Keratinocyte (primary cell): ENCODE measurements at regions not wholly inside any gene's neighbourhood (a gene's known extent, or its start where the extent isn't known, plus 50 kb on each side); places are given as distances from the start of the nearest gene placed in this dataset.

Source experiments
- CTCF ChIP-seq, 3 experiments: IDR thresholded peaks in 1 of 3; conservative IDR thresholded peaks in 1 of 3; optimal IDR thresholded peaks in 1 of 3; 2 replicates in 2 of 3; 3 replicates in 1 of 3; pipeline versions ENCODE3 to v1.5.1; 2011; ENCODE audit warnings: low read length in 3 of 3, mild to moderate bottlenecking in 3 of 3, moderate library complexity in 2 of 3, control low read depth in 1 of 3, inconsistent platforms in 1 of 3; ENCODE audit not compliant: insufficient read depth in 2 of 3; ENCODE audit errors: extremely low read depth in 1 of 3
- EZH2 ChIP-seq: IDR thresholded peaks from one replicate; pipeline ENCODE4 v1.6.1; 2012; ENCODE audit warnings: inconsistent platforms, mild to moderate bottlenecking, low read length, moderate library complexity

DNA sequence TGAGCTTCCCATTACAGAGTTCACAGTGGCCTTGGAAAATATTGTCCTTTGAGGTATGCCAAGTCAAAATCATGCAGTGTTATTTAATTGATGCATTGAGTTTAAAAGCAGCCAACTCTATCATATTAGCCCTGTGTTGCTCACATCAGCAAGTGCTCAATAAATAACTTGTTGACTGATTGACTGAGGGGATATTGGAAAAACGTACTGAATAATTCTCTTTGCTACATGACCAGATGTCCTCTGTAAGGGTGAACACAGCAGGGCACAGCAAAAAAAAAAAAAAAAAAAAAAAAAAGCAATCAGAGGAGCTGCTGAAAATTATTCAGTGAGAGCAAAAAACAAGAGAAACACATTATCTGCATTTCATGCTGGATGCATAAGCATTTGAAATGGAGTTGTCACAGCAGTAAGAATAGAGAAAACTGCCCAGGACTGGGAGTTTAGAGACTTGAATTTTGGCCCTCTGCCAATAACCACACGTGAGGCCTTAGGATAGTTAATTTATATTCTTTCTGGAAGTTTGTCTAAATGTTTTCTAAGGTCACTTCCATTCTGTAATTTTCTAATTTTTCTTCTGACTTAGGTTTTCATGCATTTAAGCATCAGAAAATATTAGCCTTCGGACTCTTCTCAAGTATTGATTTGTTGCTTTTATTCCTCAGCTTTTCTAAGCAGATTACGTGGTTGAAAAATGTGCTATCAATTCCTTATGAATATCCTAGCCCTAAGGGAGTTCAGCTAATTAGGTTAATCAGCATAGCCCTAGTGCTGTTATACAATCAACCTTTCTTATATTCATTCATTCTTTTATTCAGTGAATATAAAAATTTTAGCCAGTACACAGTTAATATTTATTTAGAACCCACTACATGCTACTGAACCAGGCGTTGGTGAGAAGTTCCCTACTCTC, 246.8 kb upstream of the STXBP5 start:
- TF ChIP-seq EZH2 (no peak), CTCF (optimal IDR thresholded peaks at IDR 0.05 in 1 of 3, IDR thresholded peaks at IDR 0.05 in 1 of 3, conservative IDR thresholded peaks at IDR 0.05 in 1 of 3; ENCODE audit: extremely low read depth in 1 of 3, insufficient read depth in 2 of 3, low read length in 3 of 3) (no peak)
